SU-DHL-6 (cell line): ENCODE measurements at regions not wholly inside any gene's neighbourhood (a gene's known extent, or its start where the extent isn't known, plus 50 kb on each side); places are given as distances from the start of the nearest gene placed in this dataset.

Experiments
- EZH2phosphoT487 ChIP-seq: fragments of 200-600 bp; sonication (generic), shearing (Covaris generic); conservative IDR thresholded peaks from 2 replicates; pipeline ENCODE4 v1.6.1; 2018; ENCODE audit warnings: mild to moderate bottlenecking, antibody characterized with exemption, low read length, moderate library complexity, mixed read lengths
- TF ChIP-seq, protein P1 (sequence below): fragments of 200-600 bp; sonication (generic); IDR thresholded peaks from one replicate; pipeline ENCODE4 v1.5.1; 2017; ENCODE audit warnings: antibody characterized with exemption, mild to moderate bottlenecking, low read length, moderate library complexity; ENCODE audit not compliant: insufficient read depth, poor library complexity, severe bottlenecking

DNA sequence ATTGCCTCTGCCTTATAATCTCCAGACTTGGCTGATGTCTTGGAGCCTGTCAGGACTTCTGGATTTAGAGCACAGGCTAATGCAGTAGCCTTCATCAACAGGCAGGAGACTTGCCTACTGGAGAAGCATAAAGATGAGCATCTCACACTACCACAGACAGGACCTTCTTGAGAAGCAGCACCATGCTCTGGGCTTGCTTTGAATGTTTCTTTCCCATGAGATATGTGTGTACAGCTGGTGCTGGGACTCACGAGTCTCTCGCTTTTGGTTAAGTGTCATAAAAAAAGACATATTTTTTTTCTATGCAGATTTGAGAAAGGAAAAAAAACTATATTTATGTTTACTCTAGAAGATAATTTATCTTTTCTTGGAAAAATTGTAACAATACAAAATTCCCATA is 671.3 kb downstream of the MRPL39 start:
- TF ChIP-seq, protein P1, sequence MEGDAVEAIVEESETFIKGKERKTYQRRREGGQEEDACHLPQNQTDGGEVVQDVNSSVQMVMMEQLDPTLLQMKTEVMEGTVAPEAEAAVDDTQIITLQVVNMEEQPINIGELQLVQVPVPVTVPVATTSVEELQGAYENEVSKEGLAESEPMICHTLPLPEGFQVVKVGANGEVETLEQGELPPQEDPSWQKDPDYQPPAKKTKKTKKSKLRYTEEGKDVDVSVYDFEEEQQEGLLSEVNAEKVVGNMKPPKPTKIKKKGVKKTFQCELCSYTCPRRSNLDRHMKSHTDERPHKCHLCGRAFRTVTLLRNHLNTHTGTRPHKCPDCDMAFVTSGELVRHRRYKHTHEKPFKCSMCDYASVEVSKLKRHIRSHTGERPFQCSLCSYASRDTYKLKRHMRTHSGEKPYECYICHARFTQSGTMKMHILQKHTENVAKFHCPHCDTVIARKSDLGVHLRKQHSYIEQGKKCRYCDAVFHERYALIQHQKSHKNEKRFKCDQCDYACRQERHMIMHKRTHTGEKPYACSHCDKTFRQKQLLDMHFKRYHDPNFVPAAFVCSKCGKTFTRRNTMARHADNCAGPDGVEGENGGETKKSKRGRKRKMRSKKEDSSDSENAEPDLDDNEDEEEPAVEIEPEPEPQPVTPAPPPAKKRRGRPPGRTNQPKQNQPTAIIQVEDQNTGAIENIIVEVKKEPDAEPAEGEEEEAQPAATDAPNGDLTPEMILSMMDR: no peak
- no peak for TF ChIP-seq EZH2phosphoT487
